ENCODE measurements at regions not wholly inside any gene's neighbourhood (a gene's known extent, or its start where the extent isn't known, plus 50 kb on each side); places are given as distances from the start of the nearest gene placed in this dataset.

DNA sequence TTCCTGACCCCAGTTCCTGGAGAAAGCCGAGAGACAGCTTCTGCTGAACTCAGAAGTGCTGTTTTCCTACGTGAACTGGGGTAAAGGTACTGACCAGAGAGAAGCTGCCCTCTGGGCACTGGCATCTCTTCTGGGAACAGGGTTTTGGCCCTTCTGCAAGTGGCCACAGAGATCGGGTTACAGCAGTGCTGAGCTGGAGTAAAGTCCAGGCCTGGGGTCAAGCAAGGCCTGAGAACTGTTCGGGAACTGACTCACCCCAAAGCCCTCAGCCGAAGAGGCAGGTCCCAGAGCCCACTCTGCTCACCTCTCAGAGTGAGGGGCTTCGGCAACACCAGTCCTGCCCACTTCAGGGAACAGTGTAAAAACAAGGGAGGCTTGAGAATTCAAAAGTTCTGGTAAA is 177.2 kb upstream of the RUNX1 start:
- Histone ChIP-seq H3K79me2 (ENCODE audit: insufficient read depth, low read length) (no peaks in the 10 kb centered on the region), H3K36me3 (replicated peaks in 1 of 2; ENCODE audit: control insufficient read depth in 1 of 2, insufficient read depth in 2 of 2, low read length in 2 of 2) (no peaks in the 10 kb centered on the region), H3K9me3 (ENCODE audit: low read length) (no peaks in the 10 kb centered on the region), H3K4me1 (ENCODE audit: insufficient read depth, low read length) (peaks cover 19% of the 10 kb centered on the region), H3K27ac (ENCODE audit: extremely low read length, insufficient read depth, low read length) (no peak overlapping the region), H4K20me1 (ENCODE audit: insufficient read depth, low read length) (no peaks in the 10 kb centered on the region), H3K9ac (ENCODE audit: insufficient read depth, low read depth, low read length) (no peak overlapping the region), H3K4me2 (ENCODE audit: low read depth, low read length) (peak overlapping the region; percentile 54), H3K27me3 (ENCODE audit: control insufficient read depth in 1 of 2, insufficient read depth in 2 of 2, low read length in 2 of 2) (no peaks in the 10 kb centered on the region; a peak in 1 of 5 replicates), H3K4me3 (replicated peaks in 1 of 3; ENCODE audit: insufficient read depth in 1 of 3, low read depth in 2 of 3, low read length in 3 of 3) (no peak overlapping the region), H2AFZ (ENCODE audit: low read length) (no peak overlapping the region)
- DNase-seq (ENCODE audit: low spot score), result peak; percentile 24
- in situ Hi-C loops (cut with HindIII; ENCODE audit: extremely low pct_ligation_motif_present, low pct_unique_long_range_greater_than_20kb), result no loop called here
- ChIA-PET POLR2A (no interaction called here), CTCF (ENCODE audit: low intra/inter-chr PET ratio, low total read pairs) (no interaction called here)
- no TSS peak for BruUV-seq (replicated peaks)
- intact Hi-C loops (cut with micrococcal nuclease; ENCODE audit: unreplicated experiment), result no loop called here
- no peak for FAIRE-seq
- ATAC-seq, result peak; percentile 92
- WGBS (ENCODE audit: low lambda C conversion rate), result 6% methylated on average over 2 of the region's 6 CpGs
- TF ChIP-seq HNF4A (CRISPR knock-in tag; IDR thresholded peaks at IDR 0.05) (peak; percentile 75), MEF2D (CRISPR knock-in tag; IDR thresholded peaks at IDR 0.05) (no peak), KDM5A (IDR thresholded peaks at IDR 0.05; ENCODE audit: borderline replicate concordance, low read length) (no peak), NR2C2 (CRISPR knock-in tag; IDR thresholded peaks at IDR 0.05; ENCODE audit: borderline replicate concordance) (no peak), MXD4 (CRISPR knock-in tag; IDR thresholded peaks at IDR 0.05) (no peak), ZNF382 (CRISPR knock-in tag; IDR thresholded peaks at IDR 0.05; ENCODE audit: borderline replicate concordance) (no peak), PPARG (CRISPR knock-in tag; conservative IDR thresholded peaks at IDR 0.05) (no peak), ATRX (CRISPR knock-in tag; IDR thresholded peaks at IDR 0.05; ENCODE audit: borderline replicate concordance) (no peak), ZNF124 (CRISPR knock-in tag; IDR thresholded peaks at IDR 0.05) (no peak), ZNF225 (CRISPR knock-in tag; IDR thresholded peaks at IDR 0.05) (no peak), ATF7-NPFF (CRISPR knock-in tag; IDR thresholded peaks at IDR 0.05; ENCODE audit: low read depth) (no peak), ZNF83 (CRISPR knock-in tag; IDR thresholded peaks at IDR 0.05; ENCODE audit: borderline replicate concordance) (no peak), NFKBIZ (CRISPR knock-in tag; IDR thresholded peaks at IDR 0.05) (no peak), NPAS2 (CRISPR knock-in tag; IDR thresholded peaks at IDR 0.05; ENCODE audit: borderline replicate concordance) (no peak)
- TF ChIP-seq, protein P1, sequence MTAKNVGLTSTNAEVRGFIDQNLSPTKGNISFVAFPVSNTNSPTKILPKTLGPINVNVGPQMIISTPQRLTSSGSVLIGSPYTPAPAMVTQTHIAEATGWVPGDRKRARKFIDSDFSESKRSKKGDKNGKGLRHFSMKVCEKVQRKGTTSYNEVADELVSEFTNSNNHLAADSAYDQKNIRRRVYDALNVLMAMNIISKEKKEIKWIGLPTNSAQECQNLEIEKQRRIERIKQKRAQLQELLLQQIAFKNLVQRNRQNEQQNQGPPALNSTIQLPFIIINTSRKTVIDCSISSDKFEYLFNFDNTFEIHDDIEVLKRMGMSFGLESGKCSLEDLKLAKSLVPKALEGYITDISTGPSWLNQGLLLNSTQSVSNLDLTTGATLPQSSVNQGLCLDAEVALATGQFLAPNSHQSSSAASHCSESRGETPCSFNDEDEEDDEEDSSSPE (CRISPR knock-in tag; IDR thresholded peaks at IDR 0.05), result no peak
- TF ChIP-seq, protein P2, sequence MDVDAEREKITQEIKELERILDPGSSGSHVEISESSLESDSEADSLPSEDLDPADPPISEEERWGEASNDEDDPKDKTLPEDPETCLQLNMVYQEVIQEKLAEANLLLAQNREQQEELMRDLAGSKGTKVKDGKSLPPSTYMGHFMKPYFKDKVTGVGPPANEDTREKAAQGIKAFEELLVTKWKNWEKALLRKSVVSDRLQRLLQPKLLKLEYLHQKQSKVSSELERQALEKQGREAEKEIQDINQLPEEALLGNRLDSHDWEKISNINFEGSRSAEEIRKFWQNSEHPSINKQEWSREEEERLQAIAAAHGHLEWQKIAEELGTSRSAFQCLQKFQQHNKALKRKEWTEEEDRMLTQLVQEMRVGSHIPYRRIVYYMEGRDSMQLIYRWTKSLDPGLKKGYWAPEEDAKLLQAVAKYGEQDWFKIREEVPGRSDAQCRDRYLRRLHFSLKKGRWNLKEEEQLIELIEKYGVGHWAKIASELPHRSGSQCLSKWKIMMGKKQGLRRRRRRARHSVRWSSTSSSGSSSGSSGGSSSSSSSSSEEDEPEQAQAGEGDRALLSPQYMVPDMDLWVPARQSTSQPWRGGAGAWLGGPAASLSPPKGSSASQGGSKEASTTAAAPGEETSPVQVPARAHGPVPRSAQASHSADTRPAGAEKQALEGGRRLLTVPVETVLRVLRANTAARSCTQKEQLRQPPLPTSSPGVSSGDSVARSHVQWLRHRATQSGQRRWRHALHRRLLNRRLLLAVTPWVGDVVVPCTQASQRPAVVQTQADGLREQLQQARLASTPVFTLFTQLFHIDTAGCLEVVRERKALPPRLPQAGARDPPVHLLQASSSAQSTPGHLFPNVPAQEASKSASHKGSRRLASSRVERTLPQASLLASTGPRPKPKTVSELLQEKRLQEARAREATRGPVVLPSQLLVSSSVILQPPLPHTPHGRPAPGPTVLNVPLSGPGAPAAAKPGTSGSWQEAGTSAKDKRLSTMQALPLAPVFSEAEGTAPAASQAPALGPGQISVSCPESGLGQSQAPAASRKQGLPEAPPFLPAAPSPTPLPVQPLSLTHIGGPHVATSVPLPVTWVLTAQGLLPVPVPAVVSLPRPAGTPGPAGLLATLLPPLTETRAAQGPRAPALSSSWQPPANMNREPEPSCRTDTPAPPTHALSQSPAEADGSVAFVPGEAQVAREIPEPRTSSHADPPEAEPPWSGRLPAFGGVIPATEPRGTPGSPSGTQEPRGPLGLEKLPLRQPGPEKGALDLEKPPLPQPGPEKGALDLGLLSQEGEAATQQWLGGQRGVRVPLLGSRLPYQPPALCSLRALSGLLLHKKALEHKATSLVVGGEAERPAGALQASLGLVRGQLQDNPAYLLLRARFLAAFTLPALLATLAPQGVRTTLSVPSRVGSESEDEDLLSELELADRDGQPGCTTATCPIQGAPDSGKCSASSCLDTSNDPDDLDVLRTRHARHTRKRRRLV (CRISPR knock-in tag; IDR thresholded peaks at IDR 0.05), result no peak
- TF ChIP-seq, protein P3, sequence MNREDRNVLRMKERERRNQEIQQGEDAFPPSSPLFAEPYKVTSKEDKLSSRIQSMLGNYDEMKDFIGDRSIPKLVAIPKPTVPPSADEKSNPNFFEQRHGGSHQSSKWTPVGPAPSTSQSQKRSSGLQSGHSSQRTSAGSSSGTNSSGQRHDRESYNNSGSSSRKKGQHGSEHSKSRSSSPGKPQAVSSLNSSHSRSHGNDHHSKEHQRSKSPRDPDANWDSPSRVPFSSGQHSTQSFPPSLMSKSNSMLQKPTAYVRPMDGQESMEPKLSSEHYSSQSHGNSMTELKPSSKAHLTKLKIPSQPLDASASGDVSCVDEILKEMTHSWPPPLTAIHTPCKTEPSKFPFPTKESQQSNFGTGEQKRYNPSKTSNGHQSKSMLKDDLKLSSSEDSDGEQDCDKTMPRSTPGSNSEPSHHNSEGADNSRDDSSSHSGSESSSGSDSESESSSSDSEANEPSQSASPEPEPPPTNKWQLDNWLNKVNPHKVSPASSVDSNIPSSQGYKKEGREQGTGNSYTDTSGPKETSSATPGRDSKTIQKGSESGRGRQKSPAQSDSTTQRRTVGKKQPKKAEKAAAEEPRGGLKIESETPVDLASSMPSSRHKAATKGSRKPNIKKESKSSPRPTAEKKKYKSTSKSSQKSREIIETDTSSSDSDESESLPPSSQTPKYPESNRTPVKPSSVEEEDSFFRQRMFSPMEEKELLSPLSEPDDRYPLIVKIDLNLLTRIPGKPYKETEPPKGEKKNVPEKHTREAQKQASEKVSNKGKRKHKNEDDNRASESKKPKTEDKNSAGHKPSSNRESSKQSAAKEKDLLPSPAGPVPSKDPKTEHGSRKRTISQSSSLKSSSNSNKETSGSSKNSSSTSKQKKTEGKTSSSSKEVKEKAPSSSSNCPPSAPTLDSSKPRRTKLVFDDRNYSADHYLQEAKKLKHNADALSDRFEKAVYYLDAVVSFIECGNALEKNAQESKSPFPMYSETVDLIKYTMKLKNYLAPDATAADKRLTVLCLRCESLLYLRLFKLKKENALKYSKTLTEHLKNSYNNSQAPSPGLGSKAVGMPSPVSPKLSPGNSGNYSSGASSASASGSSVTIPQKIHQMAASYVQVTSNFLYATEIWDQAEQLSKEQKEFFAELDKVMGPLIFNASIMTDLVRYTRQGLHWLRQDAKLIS (CRISPR knock-in tag; IDR thresholded peaks at IDR 0.05), result no peak

Measured in HepG2 (cell line).